ENCODE measurements at regions not wholly inside any gene's neighbourhood (a gene's known extent, or its start where the extent isn't known, plus 50 kb on each side); places are given as distances from the start of the nearest gene placed in this dataset.
A peak's percentile ranks its signal among the peaks of the same experiment; 100 is the strongest.

GRCh38 chr2:11048335-11049008 is 106.8 kb upstream of the SLC66A3 start:
- H3K4ac ChIP-seq (replicated peaks; ENCODE audit: insufficient read length, low read depth, low read length) = no peak overlapping the region
- H2AFZ ChIP-seq (ENCODE audit: low read length) = no peak overlapping the region
- ChIA-PET POLR2A (ENCODE audit: partially characterized antibody) (no interaction called here), CTCF (ENCODE audit: partially characterized antibody) (no interaction called here)
- no peak overlapping the region for H4K5ac ChIP-seq (ENCODE audit: insufficient read length, low read depth, low read length)
- no peak overlapping the region for H2AK5ac ChIP-seq (ENCODE audit: low read depth, low read length)
- no peak overlapping the region for H2BK120ac ChIP-seq (replicated peaks; ENCODE audit: low read depth, low read length)
- peak overlapping the region; percentile 60; the same call in 1 of the 2 replicates for H2BK12ac ChIP-seq (ENCODE audit: low read depth, low read length)
- no peaks in the 10 kb centered on the region for H3K23me2 ChIP-seq (ENCODE audit: low read depth, low read length)
- no peak overlapping the region for H2BK5ac ChIP-seq (ENCODE audit: low read depth, low read length)
- TF ChIP-seq USF2 (IDR thresholded peaks at IDR 0.05; ENCODE audit: low read length) = no peak
- TF ChIP-seq SRF (IDR thresholded peaks at IDR 0.05; ENCODE audit: low read depth, low read length) = no peak
- TF ChIP-seq NANOG (IDR thresholded peaks at IDR 0.05; ENCODE audit: insufficient read depth, low read depth, low read length, poor library complexity, severe bottlenecking) = no peak
- DNase-seq (ENCODE audit: low read depth in 1 of 2, low spot score in 2 of 2) (no peak), FAIRE-seq (no peak)
- no peak overlapping the region for H3K18ac ChIP-seq (ENCODE audit: extremely low read depth, low read length)
- H3K23ac ChIP-seq (ENCODE audit: insufficient read length) = no peak overlapping the region
- no peak overlapping the region for H3K4me3 ChIP-seq (ENCODE audit: extremely low read depth in 1 of 4, insufficient read depth in 2 of 4, low read depth in 3 of 4, low read length in 4 of 4)
- no peak overlapping the region for H3K9ac ChIP-seq (replicated peaks in 1 of 4; ENCODE audit: extremely low read depth in 1 of 4, low read depth in 3 of 4, low read length in 3 of 4)
- no peak overlapping the region for H4K8ac ChIP-seq (ENCODE audit: extremely low read depth, insufficient read depth, low read length)
- H2BK15ac ChIP-seq (ENCODE audit: low read length) = no peak overlapping the region
- H3K79me1 ChIP-seq (ENCODE audit: low read depth, low read length) = no peaks in the 10 kb centered on the region
- no peak overlapping the region for H4K91ac ChIP-seq (replicated peaks; ENCODE audit: insufficient read length, low read length)
- no peak overlapping the region for H3K27ac ChIP-seq (ENCODE audit: low read depth, low read length)
- no peak overlapping the region for H3K14ac ChIP-seq (ENCODE audit: insufficient read length)
- no peaks in the 10 kb centered on the region for H4K20me1 ChIP-seq (replicated peaks in 1 of 2; ENCODE audit: control insufficient read depth in 1 of 2, insufficient read depth in 2 of 2, low read length in 2 of 2)
- H3K9me3 ChIP-seq (ENCODE audit: insufficient read depth in 2 of 2, low read depth in 1 of 2, low read length in 1 of 2) = 0 out of 4 replicates have a peak, but pooled peaks cover 0 to 2% of the 10 kb centered on the region in 2 experiments
- H3K4me1 ChIP-seq (replicated peaks in 1 of 4; ENCODE audit: control insufficient read depth in 3 of 4, insufficient read depth in 4 of 4, low read length in 3 of 4) = no peaks in the 10 kb centered on the region; a peak in 1 of 7 replicates
- no peaks in the 10 kb centered on the region for H3K79me2 ChIP-seq (ENCODE audit: control insufficient read depth in 1 of 2, insufficient read depth in 2 of 2, low read length in 2 of 2)
- no peaks in the 10 kb centered on the region for H3K36me3 ChIP-seq (ENCODE audit: control insufficient read depth in 2 of 4, insufficient read depth in 4 of 4, low read length in 3 of 4)
- no peak overlapping the region for H3K56ac ChIP-seq (replicated peaks; ENCODE audit: insufficient read length, low read depth, low read length)
- WGBS, 2 experiments (ENCODE audit: extremely low coverage in 1 of 2, insufficient coverage in 1 of 2, insufficient read length in 1 of 2, insufficient replicate concordance in 2 of 2, low coverage in 1 of 2, low lambda C conversion rate in 2 of 2, missing lambda C conversion rate in 1 of 2) = 89% methylated on average over 14 of the region's 14 CpGs; no CpG with 5 or more reads in 1 of the 2 experiments
- no peak overlapping the region for H2BK20ac ChIP-seq (ENCODE audit: low read length)
- no peaks in the 10 kb centered on the region for H3K27me3 ChIP-seq (replicated peaks in 1 of 4; ENCODE audit: control insufficient read depth in 3 of 4, extremely low read depth in 1 of 4, insufficient read depth in 3 of 4, low read length in 3 of 4)
- no peak overlapping the region for H3K4me2 ChIP-seq (ENCODE audit: insufficient read depth in 1 of 2, low read depth in 2 of 2, low read length in 2 of 2)

Data from H1 (cell line).